ENCODE measurements at regions not wholly inside any gene's neighbourhood (a gene's known extent, or its start where the extent isn't known, plus 50 kb on each side); places are given as distances from the start of the nearest gene placed in this dataset.
"Not testable (repeated sequence)": the region's sequence is repeated elsewhere in the genome, so short reads cannot be mapped to it uniquely, and the experiment has no call there.

- 95 to 97% methylated on average over 5 to 23 of the region's 23 CpGs for WGBS, 2 experiments (ENCODE audit: insufficient coverage in 1 of 2, insufficient read length in 1 of 2)
- no peaks in the 10 kb centered on the region for H3K4me1 Mint-ChIP-seq
- no peaks in the 10 kb centered on the region for H3K4me1 ChIP-seq (ENCODE audit: control insufficient read depth, insufficient read depth, low read length)
- H3K9ac ChIP-seq (ENCODE audit: extremely low read depth, low read length, poor library complexity, severe bottlenecking) = no peak overlapping the region
- H3K27me3 Mint-ChIP-seq (ENCODE audit: insufficient read depth) = no peaks in the 10 kb centered on the region
- no peaks in the 10 kb centered on the region for H3K27me3 ChIP-seq (ENCODE audit: control insufficient read depth, insufficient read depth, low read length, poor library complexity, severe bottlenecking)
- no peak for DNase-seq
- peaks cover 85% of the 10 kb centered on the region for H3K36me3 Mint-ChIP-seq (ENCODE audit: low read depth)
- no peak overlapping the region for H3K4me3 ChIP-seq (ENCODE audit: low read length)
- H3K9me3 ChIP-seq (ENCODE audit: control insufficient read depth, low read length) = peaks cover 76% of the 10 kb centered on the region
- no peak overlapping the region for H3K27ac Mint-ChIP-seq
- H3K36me3 ChIP-seq (ENCODE audit: control insufficient read depth, insufficient read depth, low read length) = peaks cover 52% of the 10 kb centered on the region
- TF ChIP-seq CTCF (conservative IDR thresholded peaks at IDR 0.05) = no peak
- no peak overlapping the region for H3K27ac ChIP-seq (ENCODE audit: low read depth, low read length)
- peaks cover 70% of the 10 kb centered on the region for H3K9me3 Mint-ChIP-seq
- no peak overlapping the region for H3K4me3 Mint-ChIP-seq
Measured at GRCh38 chr4:112830753-112831386, 193.9 kb downstream of the LARP7 start.

GRCh38 chr4:112832493-112832892 lies 195.6 kb downstream of the LARP7 start:
- no peaks in the 10 kb centered on the region for H3K4me1 Mint-ChIP-seq

GRCh38 chr4:112836895-112837294 lies 200.0 kb downstream of the LARP7 start:
- Mint-ChIP-seq H3K4me3 (no peak overlapping the region), H3K9me3 (peaks cover 43% of the 10 kb centered on the region), H3K27me3 (ENCODE audit: insufficient read depth) (no peaks in the 10 kb centered on the region), H3K27ac (no peak overlapping the region), H3K36me3 (ENCODE audit: low read depth) (peaks cover 60% of the 10 kb centered on the region), H3K4me1 (peaks cover 5% of the 10 kb centered on the region)
- DNase-seq = no peak
- Histone ChIP-seq H3K27ac (ENCODE audit: low read depth, low read length) (no peak overlapping the region), H3K9me3 (ENCODE audit: control insufficient read depth, low read length) (peaks cover 51% of the 10 kb centered on the region), H3K27me3 (ENCODE audit: control insufficient read depth, insufficient read depth, low read length, poor library complexity, severe bottlenecking) (no peaks in the 10 kb centered on the region), H3K9ac (ENCODE audit: extremely low read depth, low read length, poor library complexity, severe bottlenecking) (no peak overlapping the region), H3K36me3 (ENCODE audit: control insufficient read depth, insufficient read depth, low read length) (peaks cover 27% of the 10 kb centered on the region), H3K4me3 (ENCODE audit: low read length) (peak overlapping the region; percentile 45), H3K4me1 (ENCODE audit: control insufficient read depth, insufficient read depth, low read length) (no peaks in the 10 kb centered on the region)
- WGBS, 2 experiments (ENCODE audit: insufficient coverage in 1 of 2, insufficient read length in 1 of 2) = 40 to 49% methylated on average over 1 of the region's 1 CpG
- no peak for TF ChIP-seq CTCF (conservative IDR thresholded peaks at IDR 0.05)

More at GRCh38 chr4:112832493-112832892, 195.6 kb downstream of the LARP7 start:
- Mint-ChIP-seq H3K36me3 (ENCODE audit: low read depth) (peaks cover 84% of the 10 kb centered on the region), H3K27ac (no peak overlapping the region), H3K4me3 (no peak overlapping the region), H3K9me3 (peaks cover 77% of the 10 kb centered on the region), H3K27me3 (ENCODE audit: insufficient read depth) (no peaks in the 10 kb centered on the region)
- H3K9ac ChIP-seq (ENCODE audit: extremely low read depth, low read length, poor library complexity, severe bottlenecking) = no peak overlapping the region
- no peak for DNase-seq
- H3K4me1 ChIP-seq (ENCODE audit: control insufficient read depth, insufficient read depth, low read length) = no peaks in the 10 kb centered on the region
- no peaks in the 10 kb centered on the region for H3K27me3 ChIP-seq (ENCODE audit: control insufficient read depth, insufficient read depth, low read length, poor library complexity, severe bottlenecking)
- no peak for TF ChIP-seq CTCF (conservative IDR thresholded peaks at IDR 0.05)
- peaks cover 49% of the 10 kb centered on the region for H3K36me3 ChIP-seq (ENCODE audit: control insufficient read depth, insufficient read depth, low read length)
- H3K9me3 ChIP-seq (ENCODE audit: control insufficient read depth, low read length) = peaks cover 87% of the 10 kb centered on the region
- no peak overlapping the region for H3K4me3 ChIP-seq (ENCODE audit: low read length)
- no peak overlapping the region for H3K27ac ChIP-seq (ENCODE audit: low read depth, low read length)

- H3K27me3 Mint-ChIP-seq (ENCODE audit: insufficient read depth); H3K9ac ChIP-seq (ENCODE audit: extremely low read depth, low read length, poor library complexity, severe bottlenecking); H3K4me1 Mint-ChIP-seq; H3K27me3 ChIP-seq (ENCODE audit: control insufficient read depth, insufficient read depth, low read length, poor library complexity, severe bottlenecking); H3K27ac ChIP-seq (ENCODE audit: low read depth, low read length); DNase-seq; H3K4me3 Mint-ChIP-seq; H3K4me1 ChIP-seq (ENCODE audit: control insufficient read depth, insufficient read depth, low read length): not testable (repeated sequence)
- 86% methylated on average over 1 of the region's 1 CpG; no CpG with 5 or more reads in 1 of the 2 experiments for WGBS, 2 experiments (ENCODE audit: insufficient coverage in 1 of 2, insufficient read length in 1 of 2)
- Mint-ChIP-seq H3K27ac (peak overlapping the region; percentile 12), H3K9me3 (peaks cover 34% of the 10 kb centered on the region), H3K36me3 (ENCODE audit: low read depth) (peaks cover 58% of the 10 kb centered on the region)
- Histone ChIP-seq H3K36me3 (ENCODE audit: control insufficient read depth, insufficient read depth, low read length) (peaks cover 25% of the 10 kb centered on the region), H3K9me3 (ENCODE audit: control insufficient read depth, low read length) (peaks cover 42% of the 10 kb centered on the region), H3K4me3 (ENCODE audit: low read length) (peak overlapping the region; percentile 45)
Measured at GRCh38 chr4:112838015-112838414, 201.1 kb downstream of the LARP7 start.

Measured in endodermal cell (in vitro differentiated cells).